ENCODE measurements at regions not wholly inside any gene's neighbourhood (a gene's known extent, or its start where the extent isn't known, plus 50 kb on each side); places are given as distances from the start of the nearest gene placed in this dataset.

DNA sequence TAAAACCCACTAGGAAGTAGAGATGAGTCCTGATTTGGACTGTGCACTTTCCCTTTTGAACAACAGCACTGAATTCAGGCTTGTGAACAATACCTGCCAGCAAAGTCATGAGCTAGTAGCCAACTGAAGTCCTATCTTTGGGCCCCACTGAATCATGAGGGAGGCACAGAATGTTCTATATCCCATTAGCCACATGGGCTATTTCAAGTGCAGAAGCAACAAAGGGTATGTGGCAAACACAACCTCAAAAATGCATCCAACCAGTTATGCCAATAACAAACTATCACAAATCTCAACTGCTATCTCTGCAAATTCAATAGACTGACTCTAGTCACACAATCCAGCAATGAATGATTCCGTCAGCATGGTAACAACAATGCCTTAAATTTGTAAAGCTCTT is 276.0 kb downstream of the MRPL39 start:
- WGBS, result 82% methylated on average over 1 of the region's 1 CpG
- no peak for DNase-seq (ENCODE audit: low spot score)
- TF ChIP-seq, protein P1, sequence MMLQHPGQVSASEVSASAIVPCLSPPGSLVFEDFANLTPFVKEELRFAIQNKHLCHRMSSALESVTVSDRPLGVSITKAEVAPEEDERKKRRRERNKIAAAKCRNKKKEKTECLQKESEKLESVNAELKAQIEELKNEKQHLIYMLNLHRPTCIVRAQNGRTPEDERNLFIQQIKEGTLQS (IDR thresholded peaks at IDR 0.05), result no peak
- no peak for TF ChIP-seq FOXA1 (IDR thresholded peaks at IDR 0.05)
- TF ChIP-seq, protein P2, sequence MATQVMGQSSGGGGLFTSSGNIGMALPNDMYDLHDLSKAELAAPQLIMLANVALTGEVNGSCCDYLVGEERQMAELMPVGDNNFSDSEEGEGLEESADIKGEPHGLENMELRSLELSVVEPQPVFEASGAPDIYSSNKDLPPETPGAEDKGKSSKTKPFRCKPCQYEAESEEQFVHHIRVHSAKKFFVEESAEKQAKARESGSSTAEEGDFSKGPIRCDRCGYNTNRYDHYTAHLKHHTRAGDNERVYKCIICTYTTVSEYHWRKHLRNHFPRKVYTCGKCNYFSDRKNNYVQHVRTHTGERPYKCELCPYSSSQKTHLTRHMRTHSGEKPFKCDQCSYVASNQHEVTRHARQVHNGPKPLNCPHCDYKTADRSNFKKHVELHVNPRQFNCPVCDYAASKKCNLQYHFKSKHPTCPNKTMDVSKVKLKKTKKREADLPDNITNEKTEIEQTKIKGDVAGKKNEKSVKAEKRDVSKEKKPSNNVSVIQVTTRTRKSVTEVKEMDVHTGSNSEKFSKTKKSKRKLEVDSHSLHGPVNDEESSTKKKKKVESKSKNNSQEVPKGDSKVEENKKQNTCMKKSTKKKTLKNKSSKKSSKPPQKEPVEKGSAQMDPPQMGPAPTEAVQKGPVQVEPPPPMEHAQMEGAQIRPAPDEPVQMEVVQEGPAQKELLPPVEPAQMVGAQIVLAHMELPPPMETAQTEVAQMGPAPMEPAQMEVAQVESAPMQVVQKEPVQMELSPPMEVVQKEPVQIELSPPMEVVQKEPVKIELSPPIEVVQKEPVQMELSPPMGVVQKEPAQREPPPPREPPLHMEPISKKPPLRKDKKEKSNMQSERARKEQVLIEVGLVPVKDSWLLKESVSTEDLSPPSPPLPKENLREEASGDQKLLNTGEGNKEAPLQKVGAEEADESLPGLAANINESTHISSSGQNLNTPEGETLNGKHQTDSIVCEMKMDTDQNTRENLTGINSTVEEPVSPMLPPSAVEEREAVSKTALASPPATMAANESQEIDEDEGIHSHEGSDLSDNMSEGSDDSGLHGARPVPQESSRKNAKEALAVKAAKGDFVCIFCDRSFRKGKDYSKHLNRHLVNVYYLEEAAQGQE (IDR thresholded peaks at IDR 0.05), result no peak
- TF ChIP-seq, protein P3, sequence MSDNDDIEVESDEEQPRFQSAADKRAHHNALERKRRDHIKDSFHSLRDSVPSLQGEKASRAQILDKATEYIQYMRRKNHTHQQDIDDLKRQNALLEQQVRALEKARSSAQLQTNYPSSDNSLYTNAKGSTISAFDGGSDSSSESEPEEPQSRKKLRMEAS (IDR thresholded peaks at IDR 0.05), result no peak
- TF ChIP-seq, protein P4, sequence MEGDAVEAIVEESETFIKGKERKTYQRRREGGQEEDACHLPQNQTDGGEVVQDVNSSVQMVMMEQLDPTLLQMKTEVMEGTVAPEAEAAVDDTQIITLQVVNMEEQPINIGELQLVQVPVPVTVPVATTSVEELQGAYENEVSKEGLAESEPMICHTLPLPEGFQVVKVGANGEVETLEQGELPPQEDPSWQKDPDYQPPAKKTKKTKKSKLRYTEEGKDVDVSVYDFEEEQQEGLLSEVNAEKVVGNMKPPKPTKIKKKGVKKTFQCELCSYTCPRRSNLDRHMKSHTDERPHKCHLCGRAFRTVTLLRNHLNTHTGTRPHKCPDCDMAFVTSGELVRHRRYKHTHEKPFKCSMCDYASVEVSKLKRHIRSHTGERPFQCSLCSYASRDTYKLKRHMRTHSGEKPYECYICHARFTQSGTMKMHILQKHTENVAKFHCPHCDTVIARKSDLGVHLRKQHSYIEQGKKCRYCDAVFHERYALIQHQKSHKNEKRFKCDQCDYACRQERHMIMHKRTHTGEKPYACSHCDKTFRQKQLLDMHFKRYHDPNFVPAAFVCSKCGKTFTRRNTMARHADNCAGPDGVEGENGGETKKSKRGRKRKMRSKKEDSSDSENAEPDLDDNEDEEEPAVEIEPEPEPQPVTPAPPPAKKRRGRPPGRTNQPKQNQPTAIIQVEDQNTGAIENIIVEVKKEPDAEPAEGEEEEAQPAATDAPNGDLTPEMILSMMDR (IDR thresholded peaks at IDR 0.05; ENCODE audit: low read depth, low read length, missing input control), result no peak
- no peak for TF ChIP-seq JUND (IDR thresholded peaks at IDR 0.05)
- TF ChIP-seq HNF4G (IDR thresholded peaks at IDR 0.05), result no peak
- TF ChIP-seq EGR1 (IDR thresholded peaks at IDR 0.05; ENCODE audit: low read depth in 2 of 2), result no peak
- TF ChIP-seq SP1 (IDR thresholded peaks at IDR 0.05), result no peak
- TF ChIP-seq GABPA (IDR thresholded peaks at IDR 0.05 in 1 of 2, conservative IDR thresholded peaks at IDR 0.05 in 1 of 2), result no peak
- no peak for TF ChIP-seq HNF4A (conservative IDR thresholded peaks at IDR 0.05)
- no peak for TF ChIP-seq FOXA2 (IDR thresholded peaks at IDR 0.05)
- no peak for TF ChIP-seq NR2F2 (IDR thresholded peaks at IDR 0.05)
- Histone ChIP-seq H3K4me3 (ENCODE audit: low read depth in 1 of 3, low read length in 3 of 3) (no peak overlapping the region), H3K9ac (ENCODE audit: low read depth in 1 of 2, low read length in 2 of 2) (no peak overlapping the region), H3K27me3 (ENCODE audit: control insufficient read depth in 4 of 4, insufficient read depth in 4 of 4, low read length in 3 of 4) (peaks cover 0 to 3% (median 0%) of the 10 kb centered on the region in 4 donors), H3K36me3 (ENCODE audit: control insufficient read depth in 4 of 4, insufficient read depth in 3 of 4, low read depth in 1 of 4, low read length in 3 of 4) (no peaks in the 10 kb centered on the region), H3K4me1 (ENCODE audit: control insufficient read depth in 4 of 4, insufficient read depth in 4 of 4, low read length in 3 of 4) (no peaks in the 10 kb centered on the region), H3K9me3 (ENCODE audit: control insufficient read depth in 4 of 4, low read length in 3 of 4) (no peaks in the 10 kb centered on the region), H3K27ac (ENCODE audit: low read depth in 1 of 2, low read length in 2 of 2) (no peak overlapping the region)

DNA sequence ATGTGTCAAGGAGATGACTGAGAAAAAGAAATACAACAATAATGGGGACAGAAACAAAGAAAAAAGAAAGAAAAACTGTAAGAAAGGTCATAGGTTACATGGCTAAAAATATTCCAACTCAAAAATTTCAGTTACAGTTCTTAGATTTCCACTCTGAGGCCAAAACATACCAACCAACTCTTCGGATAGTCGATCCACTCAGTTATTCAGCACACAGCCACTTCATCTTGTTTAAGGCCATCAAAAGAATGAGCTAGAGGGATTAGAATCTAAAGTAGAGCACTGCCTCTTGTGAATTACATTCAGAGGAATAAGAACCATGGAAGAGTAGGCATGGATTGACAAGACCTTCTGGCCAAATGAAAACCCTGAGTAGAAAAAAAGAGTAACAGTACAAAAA is 277.0 kb downstream of the MRPL39 start:
- Histone ChIP-seq H3K27me3 (ENCODE audit: control insufficient read depth in 4 of 4, insufficient read depth in 4 of 4, low read length in 3 of 4) (peaks cover 0 to 3% (median 0%) of the 10 kb centered on the region in 4 donors), H3K9ac (ENCODE audit: low read depth in 1 of 2, low read length in 2 of 2) (no peak overlapping the region), H3K9me3 (ENCODE audit: control insufficient read depth in 4 of 4, low read length in 3 of 4) (no peaks in the 10 kb centered on the region), H3K27ac (ENCODE audit: low read depth in 1 of 2, low read length in 2 of 2) (no peak overlapping the region), H3K4me1 (ENCODE audit: control insufficient read depth in 4 of 4, insufficient read depth in 4 of 4, low read length in 3 of 4) (no peaks in the 10 kb centered on the region), H3K36me3 (ENCODE audit: control insufficient read depth in 4 of 4, insufficient read depth in 3 of 4, low read depth in 1 of 4, low read length in 3 of 4) (no peaks in the 10 kb centered on the region), H3K4me3 (ENCODE audit: low read depth in 1 of 3, low read length in 3 of 3) (no peak overlapping the region)
- 75% methylated on average over 2 of the region's 2 CpGs for WGBS
- TF ChIP-seq, protein P1 (IDR thresholded peaks at IDR 0.05), result no peak
- TF ChIP-seq, protein P5, sequence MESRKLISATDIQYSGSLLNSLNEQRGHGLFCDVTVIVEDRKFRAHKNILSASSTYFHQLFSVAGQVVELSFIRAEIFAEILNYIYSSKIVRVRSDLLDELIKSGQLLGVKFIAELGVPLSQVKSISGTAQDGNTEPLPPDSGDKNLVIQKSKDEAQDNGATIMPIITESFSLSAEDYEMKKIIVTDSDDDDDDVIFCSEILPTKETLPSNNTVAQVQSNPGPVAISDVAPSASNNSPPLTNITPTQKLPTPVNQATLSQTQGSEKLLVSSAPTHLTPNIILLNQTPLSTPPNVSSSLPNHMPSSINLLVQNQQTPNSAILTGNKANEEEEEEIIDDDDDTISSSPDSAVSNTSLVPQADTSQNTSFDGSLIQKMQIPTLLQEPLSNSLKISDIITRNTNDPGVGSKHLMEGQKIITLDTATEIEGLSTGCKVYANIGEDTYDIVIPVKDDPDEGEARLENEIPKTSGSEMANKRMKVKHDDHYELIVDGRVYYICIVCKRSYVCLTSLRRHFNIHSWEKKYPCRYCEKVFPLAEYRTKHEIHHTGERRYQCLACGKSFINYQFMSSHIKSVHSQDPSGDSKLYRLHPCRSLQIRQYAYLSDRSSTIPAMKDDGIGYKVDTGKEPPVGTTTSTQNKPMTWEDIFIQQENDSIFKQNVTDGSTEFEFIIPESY (IDR thresholded peaks at IDR 0.05), result no peak
- TF ChIP-seq, protein P3 (IDR thresholded peaks at IDR 0.05), result no peak
- DNase-seq (ENCODE audit: low spot score), result no peak
